Tibial nerve (tissue), 4 donors: ENCODE measurements at regions not wholly inside any gene's neighbourhood (a gene's known extent, or its start where the extent isn't known, plus 50 kb on each side); places are given as distances from the start of the nearest gene placed in this dataset.

Experiments
- EP300 ChIP-seq, 2 donors: sonication (generic); formaldehyde crosslinking; IDR thresholded peaks; one replicate each; pipeline ENCODE4 v1.6.1; 2017; ENCODE audit warnings: antibody characterized with exemption in 2 of 2, mild to moderate bottlenecking in 1 of 2
- POLR2A ChIP-seq, 2 donors: fragments of 450-650 bp; IDR thresholded peaks; one replicate each; pipeline ENCODE4 v1.6.1; 2017; ENCODE audit warnings: antibody characterized with exemption in 2 of 2, mild to moderate bottlenecking in 2 of 2, moderate library complexity in 2 of 2
- TF ChIP-seq, protein P1 (sequence below), 5 experiments: fragments of 200-600 bp in 3 of 5; fragments of 450-650 bp in 2 of 5; sonication (generic) in 3 of 5; IDR thresholded peaks; one replicate each; pipeline ENCODE4 v1.5.1; 2016 to 2019; ENCODE audit warnings: antibody characterized with exemption in 5 of 5, mild to moderate bottlenecking in 3 of 5, moderate library complexity in 2 of 5

DNA sequence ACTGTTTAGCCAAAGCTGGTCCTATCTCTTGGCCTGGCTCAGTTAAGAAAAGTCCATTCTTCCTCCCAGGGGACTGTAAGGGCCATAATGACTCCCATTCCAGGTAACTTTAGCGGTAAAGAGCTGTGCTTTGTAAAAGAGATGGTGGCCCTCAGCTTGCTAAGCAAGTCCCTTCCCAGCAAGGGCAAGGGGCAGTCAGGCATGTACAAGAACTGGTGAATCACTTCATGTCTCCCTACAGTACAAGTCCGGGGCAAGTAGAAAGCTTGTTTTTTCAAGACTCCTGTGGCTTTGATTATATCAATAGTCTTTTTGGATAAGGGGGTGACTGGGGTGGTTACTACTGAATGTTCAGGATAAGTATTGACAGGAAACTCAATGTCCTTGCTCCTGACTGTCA is 88.9 kb downstream of the SLC25A15 start:
- TF ChIP-seq, protein P1, sequence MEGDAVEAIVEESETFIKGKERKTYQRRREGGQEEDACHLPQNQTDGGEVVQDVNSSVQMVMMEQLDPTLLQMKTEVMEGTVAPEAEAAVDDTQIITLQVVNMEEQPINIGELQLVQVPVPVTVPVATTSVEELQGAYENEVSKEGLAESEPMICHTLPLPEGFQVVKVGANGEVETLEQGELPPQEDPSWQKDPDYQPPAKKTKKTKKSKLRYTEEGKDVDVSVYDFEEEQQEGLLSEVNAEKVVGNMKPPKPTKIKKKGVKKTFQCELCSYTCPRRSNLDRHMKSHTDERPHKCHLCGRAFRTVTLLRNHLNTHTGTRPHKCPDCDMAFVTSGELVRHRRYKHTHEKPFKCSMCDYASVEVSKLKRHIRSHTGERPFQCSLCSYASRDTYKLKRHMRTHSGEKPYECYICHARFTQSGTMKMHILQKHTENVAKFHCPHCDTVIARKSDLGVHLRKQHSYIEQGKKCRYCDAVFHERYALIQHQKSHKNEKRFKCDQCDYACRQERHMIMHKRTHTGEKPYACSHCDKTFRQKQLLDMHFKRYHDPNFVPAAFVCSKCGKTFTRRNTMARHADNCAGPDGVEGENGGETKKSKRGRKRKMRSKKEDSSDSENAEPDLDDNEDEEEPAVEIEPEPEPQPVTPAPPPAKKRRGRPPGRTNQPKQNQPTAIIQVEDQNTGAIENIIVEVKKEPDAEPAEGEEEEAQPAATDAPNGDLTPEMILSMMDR (IDR thresholded peaks at IDR 0.05) = no peak
- TF ChIP-seq POLR2A (IDR thresholded peaks at IDR 0.05) (no peak), EP300 (IDR thresholded peaks at IDR 0.05) (no peak)
